Adrenal gland (tissue), 5 donors: ENCODE measurements at regions not wholly inside any gene's neighbourhood (a gene's known extent, or its start where the extent isn't known, plus 50 kb on each side); places are given as distances from the start of the nearest gene placed in this dataset.

ENCODE experiments used
- POLR2A ChIP-seq, 2 donors: fragments of 450-650 bp; IDR thresholded peaks; one replicate each; pipeline ENCODE4 v1.6.1; 2017; ENCODE audit warnings: antibody characterized with exemption in 2 of 2, mild to moderate bottlenecking in 2 of 2, moderate library complexity in 1 of 2
- TF ChIP-seq, protein P1 (sequence below), 6 experiments: fragments of 450-650 bp in 4 of 6; fragments of 200-600 bp in 2 of 6; sonication (generic) in 1 of 6; IDR thresholded peaks; 1 replicate in 5 of 6; 2 replicates in 1 of 6; pipeline versions ENCODE4 v1.5.1 to v1.8.0; 2016 to 2021; ENCODE audit warnings: antibody characterized with exemption in 6 of 6, mild to moderate bottlenecking in 2 of 6, moderate library complexity in 1 of 6
- donor health status: DM: no; HTN: no; CAD: no.

DNA sequence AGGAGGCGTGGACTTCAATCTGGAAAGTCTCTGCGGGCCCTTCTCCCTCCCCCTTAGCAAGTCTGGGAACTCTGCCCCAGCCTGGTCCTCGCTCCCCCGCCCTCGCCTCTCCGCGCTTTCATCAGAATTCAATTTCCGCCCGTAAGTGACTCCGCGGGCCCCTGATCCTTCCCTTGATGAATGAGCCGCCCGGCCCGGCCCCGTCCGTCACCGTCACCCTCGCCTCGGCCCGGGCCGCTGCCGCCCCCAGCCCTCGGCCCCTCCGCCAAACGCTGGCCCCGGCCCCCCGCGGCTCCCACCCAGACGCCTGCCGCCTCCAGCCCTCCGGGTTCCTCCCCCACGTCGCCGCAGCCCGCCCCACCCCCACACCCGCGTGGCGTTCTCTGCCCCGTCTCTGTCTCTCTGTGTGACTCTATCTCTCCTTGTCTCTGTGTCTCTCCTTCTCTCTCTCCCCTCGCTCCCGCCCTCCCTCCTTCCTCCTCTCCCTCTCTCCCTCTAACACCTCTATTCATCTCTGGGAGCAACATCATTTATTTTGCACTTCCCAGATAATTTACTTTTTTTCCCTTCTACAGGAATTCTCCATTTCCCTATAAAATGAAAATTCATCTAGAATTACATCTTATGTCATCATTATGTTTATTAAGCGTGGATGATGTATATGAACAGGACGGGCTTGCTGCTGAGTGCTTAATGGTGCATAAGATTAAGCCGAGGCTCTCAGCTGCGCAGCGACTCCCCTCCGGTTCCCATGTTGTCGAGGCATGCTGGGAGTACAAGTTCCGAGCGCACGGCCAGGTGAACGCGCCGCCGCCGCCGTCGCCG, 91.2 kb upstream of the PAX2 start:
- TF ChIP-seq, protein P1, sequence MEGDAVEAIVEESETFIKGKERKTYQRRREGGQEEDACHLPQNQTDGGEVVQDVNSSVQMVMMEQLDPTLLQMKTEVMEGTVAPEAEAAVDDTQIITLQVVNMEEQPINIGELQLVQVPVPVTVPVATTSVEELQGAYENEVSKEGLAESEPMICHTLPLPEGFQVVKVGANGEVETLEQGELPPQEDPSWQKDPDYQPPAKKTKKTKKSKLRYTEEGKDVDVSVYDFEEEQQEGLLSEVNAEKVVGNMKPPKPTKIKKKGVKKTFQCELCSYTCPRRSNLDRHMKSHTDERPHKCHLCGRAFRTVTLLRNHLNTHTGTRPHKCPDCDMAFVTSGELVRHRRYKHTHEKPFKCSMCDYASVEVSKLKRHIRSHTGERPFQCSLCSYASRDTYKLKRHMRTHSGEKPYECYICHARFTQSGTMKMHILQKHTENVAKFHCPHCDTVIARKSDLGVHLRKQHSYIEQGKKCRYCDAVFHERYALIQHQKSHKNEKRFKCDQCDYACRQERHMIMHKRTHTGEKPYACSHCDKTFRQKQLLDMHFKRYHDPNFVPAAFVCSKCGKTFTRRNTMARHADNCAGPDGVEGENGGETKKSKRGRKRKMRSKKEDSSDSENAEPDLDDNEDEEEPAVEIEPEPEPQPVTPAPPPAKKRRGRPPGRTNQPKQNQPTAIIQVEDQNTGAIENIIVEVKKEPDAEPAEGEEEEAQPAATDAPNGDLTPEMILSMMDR (IDR thresholded peaks at IDR 0.05), result no peak
- no peak for TF ChIP-seq POLR2A (IDR thresholded peaks at IDR 0.05)
